ENCODE measurements at regions not wholly inside any gene's neighbourhood (a gene's known extent, or its start where the extent isn't known, plus 50 kb on each side); places are given as distances from the start of the nearest gene placed in this dataset.

DNA sequence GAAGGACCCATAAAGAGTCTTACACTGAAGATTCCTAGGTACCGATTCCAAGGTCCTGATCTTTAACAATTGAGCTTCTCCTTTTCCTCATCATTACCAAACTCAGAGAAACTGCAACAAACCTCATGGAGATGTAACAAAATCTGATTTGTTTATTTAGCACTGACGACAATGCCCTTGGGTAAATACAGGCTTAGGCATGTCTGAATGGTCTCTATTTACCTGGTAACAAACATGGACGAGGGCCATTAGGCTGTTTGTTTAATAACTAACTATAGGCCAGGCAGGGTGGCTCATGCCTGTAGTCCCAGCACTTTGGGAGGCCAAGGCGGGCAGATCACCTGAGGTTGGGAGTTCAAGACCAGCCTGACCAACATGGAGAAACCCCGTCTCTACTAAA is 333.3 kb downstream of the AGTPBP1 start:
- H3K36me3 ChIP-seq (ENCODE audit: low read depth, low read length): no peaks in the 10 kb centered on the region
- ChIA-PET CTCF (no interaction called here), POLR2A (ENCODE audit: unreplicated experiment) (no interaction called here)
- H4K20me1 ChIP-seq (ENCODE audit: low read length): no peaks in the 10 kb centered on the region
- no peak overlapping the region for H3K4me3 ChIP-seq (ENCODE audit: low read length)
- intact Hi-C loops (cut with micrococcal nuclease): no loop called here
- no peaks in the 10 kb centered on the region for H3K9me2 ChIP-seq (replicated peaks; ENCODE audit: low read length)
- no peak overlapping the region for H3K4me2 ChIP-seq (ENCODE audit: low read length)
- BruUV-seq (replicated peaks): no TSS peak
- H3F3A ChIP-seq (ENCODE audit: low read length, unreplicated experiment): no peaks in the 10 kb centered on the region
- no peak overlapping the region for H3K9ac ChIP-seq (ENCODE audit: low read length)
- no peak overlapping the region for H2AFZ ChIP-seq (ENCODE audit: low read length)
- no peak for TF ChIP-seq EZH2 (IDR thresholded peaks at IDR 0.05; ENCODE audit: low read length, unreplicated experiment)
- TF ChIP-seq EZH2phosphoT487 (IDR thresholded peaks at IDR 0.05; ENCODE audit: borderline replicate concordance, low read length): no peak
- TF ChIP-seq, protein P1, sequence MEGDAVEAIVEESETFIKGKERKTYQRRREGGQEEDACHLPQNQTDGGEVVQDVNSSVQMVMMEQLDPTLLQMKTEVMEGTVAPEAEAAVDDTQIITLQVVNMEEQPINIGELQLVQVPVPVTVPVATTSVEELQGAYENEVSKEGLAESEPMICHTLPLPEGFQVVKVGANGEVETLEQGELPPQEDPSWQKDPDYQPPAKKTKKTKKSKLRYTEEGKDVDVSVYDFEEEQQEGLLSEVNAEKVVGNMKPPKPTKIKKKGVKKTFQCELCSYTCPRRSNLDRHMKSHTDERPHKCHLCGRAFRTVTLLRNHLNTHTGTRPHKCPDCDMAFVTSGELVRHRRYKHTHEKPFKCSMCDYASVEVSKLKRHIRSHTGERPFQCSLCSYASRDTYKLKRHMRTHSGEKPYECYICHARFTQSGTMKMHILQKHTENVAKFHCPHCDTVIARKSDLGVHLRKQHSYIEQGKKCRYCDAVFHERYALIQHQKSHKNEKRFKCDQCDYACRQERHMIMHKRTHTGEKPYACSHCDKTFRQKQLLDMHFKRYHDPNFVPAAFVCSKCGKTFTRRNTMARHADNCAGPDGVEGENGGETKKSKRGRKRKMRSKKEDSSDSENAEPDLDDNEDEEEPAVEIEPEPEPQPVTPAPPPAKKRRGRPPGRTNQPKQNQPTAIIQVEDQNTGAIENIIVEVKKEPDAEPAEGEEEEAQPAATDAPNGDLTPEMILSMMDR (conservative IDR thresholded peaks at IDR 0.05; ENCODE audit: low read depth, low read length): no peak
- no peaks in the 10 kb centered on the region; the same call in 1 of the 2 replicates for H3K4me1 ChIP-seq (ENCODE audit: insufficient read depth, low read length)
- ATAC-seq (no peak), DNase-seq (peak; percentile 48)
- H3K79me2 ChIP-seq (ENCODE audit: low read length): no peaks in the 10 kb centered on the region
- H3K27ac ChIP-seq (ENCODE audit: low read length): peak overlapping the region; percentile 34; the same call in 1 of the 2 replicates
- no peaks in the 10 kb centered on the region for H3K9me3 ChIP-seq (ENCODE audit: low read length)
- H3K27me3 ChIP-seq (ENCODE audit: low read length): no peaks in the 10 kb centered on the region

DNA sequence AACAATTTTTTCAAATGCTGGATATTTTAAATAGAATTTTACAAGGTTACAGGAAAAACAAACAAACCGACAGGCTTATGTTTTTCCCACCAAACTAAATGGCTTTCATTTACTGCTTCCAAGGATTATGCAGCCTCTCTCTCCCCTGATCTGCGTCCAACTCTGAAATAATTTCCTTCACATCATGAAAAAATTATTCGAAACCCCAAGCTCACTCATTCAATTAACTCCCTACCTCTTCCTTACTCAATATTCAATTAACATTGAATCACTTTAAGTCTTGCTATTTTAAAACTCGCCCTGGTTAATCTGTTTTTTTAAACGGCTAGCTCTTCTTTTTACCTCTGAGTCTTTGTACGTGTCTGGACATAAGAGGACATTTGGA is 336.2 kb downstream of the AGTPBP1 start:
- H3K27me3 ChIP-seq (ENCODE audit: low read length): no peaks in the 10 kb centered on the region
- ChIA-PET POLR2A (ENCODE audit: unreplicated experiment) (no interaction called here), CTCF (no interaction called here)
- no peak overlapping the region for H3K27ac ChIP-seq (ENCODE audit: low read length)
- H3K4me1 ChIP-seq (ENCODE audit: insufficient read depth, low read length): peaks cover 5% of the 10 kb centered on the region; the same call in 1 of the 2 replicates
- H4K20me1 ChIP-seq (ENCODE audit: low read length): no peaks in the 10 kb centered on the region
- TF ChIP-seq, protein P1 (conservative IDR thresholded peaks at IDR 0.05; ENCODE audit: low read depth, low read length): no peak
- H3K36me3 ChIP-seq (ENCODE audit: low read depth, low read length): no peaks in the 10 kb centered on the region
- no peak for DNase-seq
- no TSS peak for BruUV-seq (replicated peaks)
- H3K79me2 ChIP-seq (ENCODE audit: low read length): no peaks in the 10 kb centered on the region
- no peaks in the 10 kb centered on the region for H3K9me2 ChIP-seq (replicated peaks; ENCODE audit: low read length)
- intact Hi-C loops (cut with micrococcal nuclease): no loop called here
- no peak overlapping the region for H3K4me3 ChIP-seq (ENCODE audit: low read length)
- H3K9ac ChIP-seq (ENCODE audit: low read length): no peak overlapping the region
- no peak overlapping the region for H3K4me2 ChIP-seq (ENCODE audit: low read length)
- no peaks in the 10 kb centered on the region for H3K9me3 ChIP-seq (ENCODE audit: low read length)
- no peak overlapping the region for H2AFZ ChIP-seq (ENCODE audit: low read length)
- no peak for ATAC-seq
- no peaks in the 10 kb centered on the region for H3F3A ChIP-seq (ENCODE audit: low read length, unreplicated experiment)

DNA sequence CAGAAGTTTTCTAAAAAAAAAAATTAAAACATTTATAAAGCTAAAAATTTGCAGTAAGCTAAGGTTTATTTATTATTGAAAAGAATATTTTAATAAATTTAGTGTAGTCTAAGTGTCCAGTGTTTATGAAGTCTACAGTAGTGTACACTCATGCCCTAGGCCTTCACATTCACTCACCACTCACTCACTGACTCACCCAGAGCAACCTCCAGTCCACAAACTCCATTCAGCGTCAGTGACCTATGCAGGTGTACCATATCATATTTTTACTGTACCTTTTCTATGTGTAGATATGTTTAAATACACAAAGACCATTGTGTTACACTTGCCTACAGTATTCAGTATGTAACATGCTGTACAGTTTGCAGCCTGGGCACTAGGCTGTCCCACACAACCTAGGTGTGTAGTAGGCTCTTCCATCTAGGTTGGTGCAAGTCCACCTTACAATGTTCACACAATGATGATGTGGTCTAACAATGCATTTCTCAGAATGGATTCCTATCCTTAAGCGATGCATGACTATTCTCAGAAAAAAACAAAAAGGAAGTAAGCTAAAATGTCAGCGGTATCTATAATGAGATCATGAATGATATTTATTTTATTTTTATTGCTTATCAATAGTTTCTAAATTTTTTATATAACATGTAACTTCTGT is 336.7 kb downstream of the AGTPBP1 start:
- Histone ChIP-seq H3K4me3 (ENCODE audit: low read length) (no peak overlapping the region), H3K36me3 (ENCODE audit: low read depth, low read length) (no peaks in the 10 kb centered on the region), H3K9ac (ENCODE audit: low read length) (no peak overlapping the region), H3K4me1 (ENCODE audit: insufficient read depth, low read length) (peaks cover 5% of the 10 kb centered on the region; the same call in 1 of the 2 replicates), H4K20me1 (ENCODE audit: low read length) (no peaks in the 10 kb centered on the region), H3K27ac (ENCODE audit: low read length) (no peak overlapping the region; the same call in 1 of the 2 replicates), H3K9me2 (replicated peaks; ENCODE audit: low read length) (no peaks in the 10 kb centered on the region), H3K27me3 (ENCODE audit: low read length) (no peaks in the 10 kb centered on the region), H3K79me2 (ENCODE audit: low read length) (no peaks in the 10 kb centered on the region), H3K4me2 (ENCODE audit: low read length) (no peak overlapping the region), H3F3A (ENCODE audit: low read length, unreplicated experiment) (no peaks in the 10 kb centered on the region), H3K9me3 (ENCODE audit: low read length) (no peaks in the 10 kb centered on the region), H2AFZ (ENCODE audit: low read length) (no peak overlapping the region)
- BruUV-seq (replicated peaks): no TSS peak
- no peak for TF ChIP-seq EZH2 (IDR thresholded peaks at IDR 0.05; ENCODE audit: low read length, unreplicated experiment)
- TF ChIP-seq, protein P1 (conservative IDR thresholded peaks at IDR 0.05; ENCODE audit: low read depth, low read length): no peak
- TF ChIP-seq EZH2phosphoT487 (IDR thresholded peaks at IDR 0.05; ENCODE audit: borderline replicate concordance, low read length): no peak
- ChIA-PET CTCF (no interaction called here), POLR2A (ENCODE audit: unreplicated experiment) (no interaction called here)
- no peak for ATAC-seq
- intact Hi-C loops (cut with micrococcal nuclease): no loop called here
- DNase-seq: peak; percentile 67

Measured in PC-3 (cell line).